ENCODE measurements at regions not wholly inside any gene's neighbourhood (a gene's known extent, or its start where the extent isn't known, plus 50 kb on each side); places are given as distances from the start of the nearest gene placed in this dataset.

- ChIA-PET POLR2A (no interaction called here), CTCF (no interaction called here)
- no peak for DNase-seq (ENCODE audit: extremely low spot score)
- TF ChIP-seq CTCF (IDR thresholded peaks at IDR 0.05; ENCODE audit: control extremely low read depth, extremely low read depth, low read depth, missing control alignments): no peak
Measured at GRCh38 chr4:99715286-99715685, 57.7 kb upstream of the C4orf54 start.

- ChIA-PET CTCF (no interaction called here), POLR2A (no interaction called here)
- no peak for TF ChIP-seq CTCF (IDR thresholded peaks at IDR 0.05; ENCODE audit: control extremely low read depth, extremely low read depth, low read depth, missing control alignments)
- no peak for DNase-seq (ENCODE audit: extremely low spot score)
Measured at GRCh38 chr4:99714179-99714578, 56.6 kb upstream of the C4orf54 start.

- no peak for DNase-seq (ENCODE audit: extremely low spot score)
- CTCF ChIA-PET: no interaction called here
- TF ChIP-seq CTCF (IDR thresholded peaks at IDR 0.05; ENCODE audit: control extremely low read depth, extremely low read depth, low read depth, missing control alignments): no peak
- POLR2A ChIA-PET: no interaction called here
Measured at GRCh38 chr4:99712530-99712929, 54.9 kb upstream of the C4orf54 start.

- ChIA-PET CTCF (interaction anchor here (1.3 kb wide), 1 partner anchor 15 kb away, joined by 3 read pairs; no protein-coding TSS in a partner anchor), POLR2A (no interaction called here)
- no peak for TF ChIP-seq CTCF (IDR thresholded peaks at IDR 0.05; ENCODE audit: control extremely low read depth, extremely low read depth, low read depth, missing control alignments)
- no peak for DNase-seq (ENCODE audit: extremely low spot score)
Measured at GRCh38 chr4:99712099-99712498, 54.5 kb upstream of the C4orf54 start.

GRCh38 chr4:99711657-99712056 is 54.0 kb upstream of the C4orf54 start:
- ChIA-PET POLR2A (no interaction called here), CTCF (interaction anchor here (0.9 to 1.3 kb wide), 3 partner anchors 12 to 99 kb away, joined by 3 to 4 read pairs (median 3); no protein-coding TSS in a partner anchor)
- no peak for TF ChIP-seq CTCF (IDR thresholded peaks at IDR 0.05; ENCODE audit: control extremely low read depth, extremely low read depth, low read depth, missing control alignments)
- no peak for DNase-seq (ENCODE audit: extremely low spot score)

GRCh38 chr4:99710681-99711345 is 53.2 kb upstream of the C4orf54 start:
- POLR2A ChIA-PET: no interaction called here
- CTCF ChIA-PET: interaction anchor here (0.9 to 1.3 kb wide), 4 partner anchors 10 to 98 kb away, joined by 3 to 4 read pairs (median 4); no protein-coding TSS in a partner anchor
- TF ChIP-seq CTCF (IDR thresholded peaks at IDR 0.05; ENCODE audit: control extremely low read depth, extremely low read depth, low read depth, missing control alignments): no peak
- DNase-seq (ENCODE audit: extremely low spot score): no peak

All from GM10248 (cell line).